ENCODE measurements at regions not wholly inside any gene's neighbourhood (a gene's known extent, or its start where the extent isn't known, plus 50 kb on each side); places are given as distances from the start of the nearest gene placed in this dataset.

- TF ChIP-seq REST (IDR thresholded peaks at IDR 0.05; ENCODE audit: low read depth) (no peak), CREB1 (IDR thresholded peaks at IDR 0.05; ENCODE audit: low read depth) (no peak), ZBTB7A (IDR thresholded peaks at IDR 0.05; ENCODE audit: low read depth) (no peak), MAX (IDR thresholded peaks at IDR 0.05) (no peak), FOXM1 (IDR thresholded peaks at IDR 0.05; ENCODE audit: borderline replicate concordance, low read depth) (no peak), YY1 (IDR thresholded peaks at IDR 0.05; ENCODE audit: low read depth) (no peak), USF1 (IDR thresholded peaks at IDR 0.05) (no peak), CEBPB (IDR thresholded peaks at IDR 0.05) (no peak), TAF1 (IDR thresholded peaks at IDR 0.05; ENCODE audit: low read depth) (no peak), TEAD4 (IDR thresholded peaks at IDR 0.05) (no peak)
Measured at GRCh38 chr1:208595745-208596144, 351.6 kb upstream of the PLXNA2 start.

Data from Ishikawa (cell line).